GM18861 (cell line): ENCODE measurements at regions not wholly inside any gene's neighbourhood (a gene's known extent, or its start where the extent isn't known, plus 50 kb on each side); places are given as distances from the start of the nearest gene placed in this dataset.
"Not testable (repeated sequence)": the region's sequence is repeated elsewhere in the genome, so short reads cannot be mapped to it uniquely, and the experiment has no call there.

Source experiments
- ATAC-seq: cut with Tn5 transposase; IDR thresholded peaks from one replicate; pipeline ENCODE4 v1.9.1; 2021; ENCODE audit not compliant: unreplicated experiment

DNA sequence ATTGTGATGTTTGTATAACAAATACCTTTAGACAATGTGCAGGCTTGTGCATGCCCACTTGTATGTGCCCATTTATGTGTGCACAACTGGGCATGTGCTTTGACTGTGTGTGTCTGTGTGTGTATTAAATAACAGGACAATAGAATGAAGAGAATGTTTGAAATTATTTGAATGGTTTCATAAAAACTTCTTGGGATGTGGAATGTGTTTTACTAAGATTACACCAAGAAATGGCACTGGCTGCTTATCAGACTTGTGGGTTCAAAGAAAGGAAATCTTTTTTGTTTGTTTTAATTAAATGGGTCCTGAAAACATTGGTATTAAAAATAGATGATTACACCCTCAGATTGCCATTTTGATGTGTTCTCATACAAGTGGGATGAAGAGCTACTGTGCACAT lies 191.6 kb upstream of the CCN2 start:
- ATAC-seq = no peak

DNA sequence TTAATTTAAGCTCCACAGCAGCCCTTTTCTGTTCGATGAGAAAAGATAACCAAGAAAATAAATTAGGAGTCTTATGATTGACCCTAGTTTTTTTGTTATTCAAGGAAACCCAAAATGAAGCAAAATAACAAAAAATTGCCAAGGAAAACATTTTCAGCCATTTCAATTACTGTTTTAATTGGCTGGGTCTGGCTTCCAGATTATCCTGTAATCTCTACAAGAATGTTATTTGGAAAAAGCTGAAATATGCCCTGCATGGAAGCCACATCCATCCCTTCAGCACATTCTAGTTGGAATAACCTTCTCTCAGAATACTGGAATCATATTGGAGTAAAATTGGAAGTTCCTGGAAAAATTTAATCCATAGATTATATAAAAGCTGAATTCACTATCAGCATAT lies 191.1 kb upstream of the CCN2 start:
- no peak for ATAC-seq

DNA sequence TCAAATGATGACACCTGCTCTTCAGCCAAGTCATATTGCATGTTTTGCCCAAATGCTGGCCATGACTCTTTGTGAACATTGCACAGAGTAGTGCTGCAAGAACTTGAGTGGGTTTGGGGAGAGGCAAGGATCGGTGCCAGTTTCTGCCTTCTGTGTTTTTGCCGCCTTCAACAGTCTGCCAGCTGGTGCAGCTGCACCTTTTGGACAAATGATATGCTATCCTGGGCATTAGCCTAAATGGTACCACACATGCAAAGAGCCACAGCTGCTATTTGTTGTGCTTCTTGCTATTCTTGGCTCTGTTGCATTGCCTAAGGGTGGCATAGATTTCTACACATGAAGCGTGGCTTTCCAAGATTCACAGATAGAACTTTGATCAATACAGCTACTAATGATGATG lies 189.0 kb upstream of the CCN2 start:
- no peak for ATAC-seq

DNA sequence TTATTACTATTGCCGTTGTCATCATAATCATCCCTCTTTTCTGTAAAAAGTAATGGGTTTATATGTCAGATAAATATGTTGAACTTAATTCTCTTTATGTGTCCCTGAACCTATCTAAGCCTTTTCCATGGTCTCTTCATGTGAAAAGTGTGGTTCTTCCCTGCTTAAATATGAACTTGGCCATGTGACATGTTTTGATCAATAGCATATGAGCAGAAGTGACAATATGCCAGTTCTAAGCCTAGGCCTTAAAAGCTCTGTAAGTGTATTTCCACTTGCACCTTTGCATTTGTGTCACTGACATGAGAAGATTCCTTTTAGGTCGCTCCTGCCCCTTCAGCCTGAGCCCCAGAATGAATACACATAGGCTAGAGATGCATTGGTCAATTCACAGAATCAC lies 188.4 kb upstream of the CCN2 start:
- no peak for ATAC-seq

DNA sequence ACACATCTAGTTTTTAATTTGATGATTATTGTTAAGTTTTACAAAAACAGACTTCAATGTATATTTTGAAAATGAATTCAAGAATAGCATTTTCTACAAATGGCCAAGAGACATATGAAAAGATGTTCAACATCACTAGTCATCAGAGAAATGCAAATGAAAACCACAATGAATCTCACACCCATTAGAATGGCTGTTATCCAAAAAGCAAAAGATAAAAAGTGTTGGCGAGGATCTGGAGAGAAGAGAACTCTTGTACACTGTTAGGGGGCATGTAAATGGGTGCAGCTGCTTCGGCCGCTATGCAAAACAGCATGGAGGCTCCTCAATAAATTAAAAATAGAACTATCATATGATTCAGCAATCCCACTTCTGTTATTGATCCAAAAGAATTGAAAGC lies 185.8 kb upstream of the CCN2 start:
- no peak for ATAC-seq

DNA sequence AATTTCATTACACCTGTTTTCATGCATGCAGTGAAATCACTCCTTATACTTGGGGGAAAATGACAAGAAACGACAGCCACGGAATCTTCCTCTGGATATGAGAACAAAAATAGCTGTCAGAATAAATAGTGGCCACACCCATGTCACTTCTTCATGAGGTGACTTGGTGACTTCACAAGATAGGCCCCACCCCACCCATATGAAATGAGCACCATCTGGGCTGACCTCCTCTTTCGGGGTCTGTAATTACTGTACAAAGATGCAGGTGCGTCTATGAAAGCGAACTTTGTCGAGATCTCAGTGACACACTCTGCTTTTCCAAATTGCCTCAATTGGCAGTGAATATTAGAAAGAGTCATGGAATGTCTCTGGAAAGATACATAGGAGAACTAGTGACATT lies 184.2 kb upstream of the CCN2 start:
- no peak for ATAC-seq

DNA sequence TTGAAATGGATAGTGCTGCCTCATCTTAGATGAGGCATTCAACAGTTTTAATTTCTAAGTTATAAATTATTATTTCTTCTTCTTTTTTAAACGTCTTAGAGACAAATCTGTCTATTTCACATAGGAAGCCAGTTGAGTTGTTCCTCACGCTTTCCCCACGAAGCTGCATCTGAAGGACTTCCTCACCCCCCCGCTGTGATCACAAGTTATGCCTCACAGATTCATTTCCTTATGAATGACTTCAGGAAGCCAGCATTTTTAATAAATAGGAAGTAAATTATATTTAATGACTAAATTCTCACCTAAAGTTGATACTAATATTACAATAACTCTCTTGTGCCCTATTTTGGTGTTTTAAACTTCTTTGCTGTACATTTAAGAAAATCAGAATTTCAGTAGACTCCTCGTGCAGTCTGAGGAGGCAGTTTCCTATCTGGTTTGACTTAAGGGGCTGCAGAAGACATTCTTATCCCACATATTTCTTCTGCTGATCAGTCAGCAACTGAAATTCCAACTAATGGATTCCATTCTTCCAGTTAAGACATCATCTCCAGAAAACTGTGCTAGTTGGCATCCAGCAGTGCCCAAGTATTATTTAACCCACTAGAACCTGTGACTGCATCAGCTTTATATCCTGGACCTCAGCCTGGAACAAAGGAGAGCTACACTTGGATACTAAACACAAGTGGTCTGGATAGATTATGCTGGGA lies 182.7 kb upstream of the CCN2 start:
- no peak for ATAC-seq

DNA sequence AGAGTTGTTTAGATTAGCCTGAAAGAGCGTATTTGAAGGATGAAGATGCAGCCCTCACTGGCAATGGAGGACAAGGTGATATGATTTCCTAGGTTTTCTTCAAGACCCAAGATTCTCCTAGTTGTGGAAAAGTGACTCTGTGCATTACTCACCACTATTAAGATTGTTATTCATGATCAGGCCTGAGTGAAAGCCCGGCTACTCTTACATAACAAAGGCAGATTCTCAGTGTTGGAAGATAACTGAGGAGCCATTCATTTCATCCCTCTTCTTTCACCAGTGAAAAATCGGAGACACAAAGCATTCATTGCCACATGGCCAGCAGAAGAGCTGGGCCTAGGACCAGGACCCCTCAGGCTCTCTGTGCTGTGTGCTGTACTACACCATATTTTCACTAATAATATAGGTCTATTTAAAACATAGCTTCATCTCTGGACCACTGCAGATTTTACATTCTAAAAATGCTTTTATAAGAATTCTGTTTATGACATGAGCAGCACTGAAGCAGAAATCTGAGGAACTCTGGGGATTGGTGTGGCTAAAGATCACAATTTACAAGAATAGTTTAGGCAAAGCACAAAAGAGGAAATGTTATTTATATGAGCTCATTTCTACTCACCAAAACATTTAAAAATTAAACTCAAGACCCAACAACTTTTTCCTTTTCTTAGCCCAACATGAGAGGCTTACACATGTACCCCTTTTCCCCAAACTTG lies 181.9 kb upstream of the CCN2 start:
- no peak for ATAC-seq

DNA sequence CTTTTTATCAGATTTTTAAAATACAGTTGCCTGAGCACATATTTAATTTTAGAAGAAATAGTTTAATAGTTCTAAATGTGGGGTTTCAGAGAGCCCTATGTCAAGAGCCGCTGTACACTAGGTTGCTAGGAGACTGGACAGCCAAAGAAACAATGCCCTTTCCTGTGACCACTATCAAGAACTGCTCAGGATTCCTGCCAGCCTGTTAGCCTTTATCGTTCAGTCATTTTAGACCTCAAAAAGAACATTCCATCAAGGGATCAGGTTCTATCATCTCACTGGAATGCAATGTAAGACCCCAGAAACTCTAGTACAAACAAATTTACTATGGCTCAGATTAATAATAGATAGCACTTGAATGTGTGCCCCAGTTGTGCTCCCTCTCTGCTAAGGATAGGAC lies 181.2 kb upstream of the CCN2 start:
- ATAC-seq = no peak

DNA sequence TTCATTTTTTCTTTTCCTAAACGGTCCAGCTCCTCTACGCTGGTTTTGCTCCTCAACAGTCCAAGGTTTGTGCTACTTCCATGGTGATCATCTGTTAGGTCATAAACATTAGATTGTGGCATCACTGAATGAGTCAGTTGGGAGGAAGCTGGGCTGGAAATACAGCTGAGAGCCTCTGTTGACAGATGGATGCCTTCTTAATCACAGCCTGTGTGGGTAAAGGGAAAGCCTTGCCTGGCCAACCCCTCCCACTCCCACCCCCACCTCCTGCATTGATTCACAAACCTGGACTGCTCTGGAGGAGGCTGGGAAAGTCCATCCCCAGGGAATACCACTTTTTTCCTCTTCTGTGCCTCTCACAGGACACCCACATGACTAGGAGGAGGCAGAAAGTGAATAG lies 180.6 kb upstream of the CCN2 start:
- ATAC-seq = no peak

DNA sequence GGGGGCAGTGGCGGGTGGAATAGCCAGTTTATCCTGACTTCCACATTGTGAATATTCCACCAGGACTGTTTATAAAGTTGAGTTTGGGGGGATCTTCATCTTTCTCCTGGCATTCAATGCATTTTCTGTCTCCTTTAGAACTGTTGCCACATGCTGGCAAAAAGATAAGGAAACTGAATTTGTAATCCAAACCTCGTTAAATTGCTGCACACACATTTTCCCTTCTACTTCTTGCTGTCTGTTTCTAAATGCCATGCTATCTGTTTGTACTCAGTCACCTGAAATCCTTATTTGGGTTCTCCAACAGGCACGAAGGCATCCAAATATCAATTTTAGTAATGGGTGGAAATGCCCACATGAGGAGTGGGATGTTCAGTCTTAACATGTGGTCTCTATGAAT lies 180.2 kb upstream of the CCN2 start:
- ATAC-seq = no peak

DNA sequence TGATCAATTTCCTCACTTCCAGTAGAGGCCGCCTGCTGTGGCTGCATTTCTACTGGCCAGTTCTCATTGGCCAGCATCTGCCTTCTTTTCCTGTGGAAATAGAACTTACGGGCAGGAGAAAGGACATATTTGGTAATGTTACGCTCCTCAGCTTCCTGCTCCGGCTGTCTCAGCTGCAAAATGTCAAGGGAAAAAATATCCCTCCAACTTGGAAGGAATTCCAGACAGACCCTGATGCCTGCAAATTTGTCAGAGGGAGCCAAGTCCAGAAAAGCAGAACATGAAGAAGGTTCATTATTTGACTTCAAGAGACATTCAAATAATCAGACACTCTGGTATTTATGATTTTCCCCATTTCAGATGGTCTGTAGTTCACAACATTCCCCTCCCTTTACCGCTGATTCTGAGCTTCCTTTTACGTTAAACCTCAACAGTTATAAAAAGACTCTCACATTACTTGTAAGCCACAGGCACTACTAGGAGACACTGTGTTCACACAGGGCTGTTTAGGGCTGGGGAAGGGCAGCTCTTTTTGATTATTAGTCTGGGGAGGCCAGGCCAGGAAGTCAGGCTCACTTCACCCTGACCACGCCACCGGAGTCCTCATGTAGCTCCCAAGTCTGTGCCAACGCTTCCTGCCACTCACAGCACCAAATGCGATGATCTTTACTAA lies 179.6 kb upstream of the CCN2 start:
- ATAC-seq = no peak

DNA sequence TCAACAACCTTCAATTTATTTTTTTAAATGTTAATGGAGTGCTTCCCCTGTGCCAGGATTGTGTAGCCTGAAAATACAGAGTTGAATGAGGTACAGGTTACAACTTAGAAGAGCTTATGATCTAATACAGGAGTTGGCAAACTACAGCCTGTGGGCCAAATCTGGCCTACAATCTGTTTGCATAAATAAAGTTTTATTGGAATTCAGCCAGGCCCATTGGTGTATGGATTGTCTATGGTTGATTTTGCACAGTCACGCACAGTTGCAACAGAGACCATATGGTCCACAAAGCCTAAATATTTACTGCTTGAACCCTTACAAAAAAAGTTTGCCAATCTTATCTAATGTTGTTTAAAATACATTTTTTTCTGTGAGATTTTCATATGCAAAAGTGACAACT lies 177.3 kb upstream of the CCN2 start:
- ATAC-seq = no peak

DNA sequence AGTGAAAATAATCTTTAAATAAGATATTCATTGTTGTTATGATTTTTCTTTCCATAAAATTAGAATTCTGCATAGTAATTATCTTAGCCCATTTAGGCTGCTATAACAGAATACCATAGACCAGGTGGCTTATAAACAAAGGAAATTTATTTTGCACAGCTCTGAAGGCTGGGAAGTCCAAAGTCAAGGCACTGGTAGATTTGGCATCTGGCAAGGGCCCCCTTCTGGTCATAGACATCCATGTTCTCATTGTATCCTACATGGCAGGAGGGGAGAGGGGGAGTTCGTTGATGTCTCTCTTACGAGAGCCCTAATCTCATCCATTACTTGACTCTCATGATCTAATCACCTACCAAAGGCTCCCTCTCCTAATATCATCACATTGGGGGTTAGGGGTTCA lies 175.0 kb upstream of the CCN2 start:
- ATAC-seq = no peak

DNA sequence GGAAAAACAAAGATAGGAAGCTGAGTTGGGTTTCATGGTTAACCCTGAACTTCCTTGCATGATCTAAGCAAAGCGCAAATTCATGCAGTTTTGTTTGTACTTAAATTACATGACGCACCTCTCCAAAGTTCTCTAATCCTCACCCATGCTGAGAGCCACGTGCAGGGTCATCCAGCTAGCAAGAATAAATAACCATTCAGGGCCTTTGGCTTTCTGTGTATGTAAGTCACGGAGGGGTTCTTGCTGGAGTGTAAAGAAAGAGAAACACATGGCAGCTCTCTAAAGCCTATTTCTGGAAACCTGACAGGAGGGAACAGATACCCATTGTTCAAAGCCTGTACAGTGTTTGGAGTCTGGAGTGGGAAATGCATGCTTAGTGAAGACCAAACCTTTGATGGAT lies 171.7 kb upstream of the CCN2 start:
- ATAC-seq = no peak

DNA sequence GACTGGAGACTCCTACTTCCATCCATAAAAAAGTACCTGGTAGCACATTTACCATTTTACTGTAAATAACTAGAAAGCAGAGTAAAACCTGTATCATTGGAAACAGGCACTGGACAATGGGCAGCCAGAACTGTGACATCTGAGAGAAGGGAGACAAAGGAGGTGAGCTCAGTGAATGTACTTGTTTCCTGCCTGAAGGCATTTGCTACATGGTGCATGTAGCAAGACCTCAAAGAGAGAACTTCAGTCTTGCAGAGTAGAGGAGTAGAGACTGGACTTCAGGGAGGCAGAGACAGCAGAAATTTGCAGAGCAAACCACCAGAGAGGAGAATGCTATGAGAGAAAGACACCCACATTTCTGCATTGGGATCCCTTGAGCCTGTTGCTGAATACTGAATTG lies 171.0 kb upstream of the CCN2 start:
- ATAC-seq = no peak

DNA sequence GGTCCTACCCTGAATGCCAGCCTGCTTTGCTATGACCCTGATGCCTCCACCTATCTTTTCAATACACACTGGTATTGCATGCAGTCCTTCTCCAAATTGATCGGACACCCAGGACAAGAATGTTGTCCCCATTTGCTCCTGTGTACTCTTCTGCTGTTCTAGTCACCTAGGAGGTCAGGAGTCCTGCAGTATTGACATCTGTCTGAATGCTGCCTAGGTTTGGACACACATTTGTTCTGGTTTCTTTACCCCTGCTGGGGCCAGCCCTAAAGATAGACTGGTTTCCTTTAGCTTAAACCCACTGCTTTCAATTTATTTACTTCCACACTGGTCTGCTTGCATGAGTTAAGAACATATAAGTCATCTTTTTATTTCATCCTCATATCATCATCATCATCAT lies 167.0 kb upstream of the CCN2 start:
- no peak for ATAC-seq

DNA sequence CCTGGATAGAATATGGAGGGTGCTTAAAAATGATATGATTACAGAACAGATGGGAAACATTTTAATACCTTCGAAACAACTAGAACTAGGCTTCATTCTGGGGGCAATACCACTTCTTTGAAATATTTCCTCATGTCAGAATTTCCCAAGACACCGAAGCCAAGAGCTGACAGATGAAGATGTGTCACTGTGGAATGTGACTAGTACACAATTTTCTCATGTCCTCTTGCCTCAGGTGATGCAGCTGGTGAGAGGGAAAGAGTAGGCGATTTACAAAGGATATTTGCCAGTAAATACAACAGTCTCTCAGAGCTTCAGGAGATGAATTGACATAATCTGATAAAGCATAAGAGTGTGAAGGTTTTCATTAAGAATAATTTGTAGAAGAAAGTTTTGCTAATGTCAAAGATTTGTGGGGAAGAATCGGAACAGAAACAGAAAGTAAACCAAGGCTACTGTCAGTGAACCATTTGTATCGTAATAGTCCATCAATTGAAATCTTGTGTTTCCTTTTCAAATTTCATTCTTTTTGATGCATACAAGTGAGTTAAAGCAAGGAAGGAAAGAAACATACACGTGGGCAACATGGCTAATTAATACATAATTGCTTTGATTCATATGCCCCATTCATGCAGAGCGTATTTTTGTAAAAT lies 164.7 kb upstream of the CCN2 start:
- ATAC-seq = no peak

DNA sequence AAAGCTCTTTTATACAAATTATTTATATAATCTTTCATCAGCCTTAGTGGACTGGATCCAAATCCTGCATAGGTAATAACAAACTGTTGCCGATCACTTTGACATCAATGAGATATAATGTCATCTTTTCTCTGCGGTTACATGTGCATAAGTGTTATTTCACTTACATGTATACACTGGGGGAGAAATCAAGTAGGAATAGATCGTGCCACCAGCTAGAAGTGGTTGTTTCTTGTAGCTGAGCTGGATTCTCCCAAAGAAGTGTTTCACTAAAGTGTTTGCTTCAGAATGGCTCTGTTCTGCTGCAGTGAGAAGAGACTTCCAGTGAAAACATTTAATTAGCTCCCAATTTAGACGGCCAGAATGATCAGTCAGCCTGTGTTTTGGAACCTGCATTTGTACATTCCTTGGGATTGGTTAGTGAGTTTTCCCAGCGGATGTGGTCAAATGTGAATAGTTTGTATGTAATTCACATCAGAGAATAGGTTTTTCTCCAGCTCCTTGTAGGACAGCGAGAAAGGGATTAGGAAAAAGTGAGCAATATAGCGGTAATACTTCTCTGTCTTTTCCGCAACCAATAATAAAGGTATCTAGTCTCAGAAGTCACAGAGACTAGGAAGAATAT lies 163.1 kb upstream of the CCN2 start:
- no peak for ATAC-seq

DNA sequence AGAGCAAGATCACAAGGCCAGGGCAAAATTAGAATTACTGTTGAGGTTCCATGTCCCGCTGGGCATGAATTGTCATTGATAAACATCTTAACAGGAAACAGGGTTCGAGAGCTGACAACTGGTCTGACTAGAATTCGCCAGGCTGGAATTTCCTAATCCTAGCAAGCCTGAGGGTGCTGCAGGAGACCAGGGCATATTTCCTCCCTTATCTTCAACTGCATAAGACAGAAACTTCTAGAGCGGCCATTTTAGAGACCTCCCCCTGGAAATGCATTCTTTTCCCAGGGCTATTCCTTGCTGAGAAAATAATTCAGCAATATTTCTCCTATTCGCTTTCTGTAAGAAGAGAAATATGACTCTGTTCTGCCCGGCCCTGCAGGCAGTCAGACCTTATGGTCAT lies 158.6 kb upstream of the CCN2 start:
- not testable (repeated sequence) for ATAC-seq

DNA sequence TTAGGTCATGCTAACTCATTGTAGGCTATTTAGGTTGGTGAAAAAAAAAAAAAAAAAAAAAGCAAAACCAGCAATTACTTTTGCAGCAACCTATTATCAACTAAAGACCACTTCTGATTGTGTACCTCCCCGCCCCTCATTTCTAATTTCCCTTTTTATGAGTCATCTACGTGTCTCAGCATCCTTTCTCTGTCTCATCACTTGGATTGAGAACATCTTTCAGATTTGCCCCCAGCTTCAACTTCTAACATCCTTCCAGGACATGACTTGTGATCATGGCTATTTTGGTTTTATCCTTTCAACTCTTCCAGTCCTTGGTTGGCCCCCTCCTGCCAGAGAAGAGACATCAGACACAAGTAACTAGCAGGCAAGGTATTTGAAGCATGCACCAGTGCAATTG lies 156.7 kb upstream of the CCN2 start:
- ATAC-seq = no peak
